Left lung (tissue), 4 donors: ENCODE measurements at regions not wholly inside any gene's neighbourhood (a gene's known extent, or its start where the extent isn't known, plus 50 kb on each side); places are given as distances from the start of the nearest gene placed in this dataset.

ENCODE experiments used
- ATAC-seq: fragments of 200-7000 bp; cut with Tn5 transposase; one replicate; pipeline ENCODE4 v1.9.1; 2020; ENCODE audit warnings: moderate library complexity
- DNase-seq, 4 donors: peaks; one replicate each; pipeline ENCODE4 v3.0.0-alpha.2; 2013 to 2020
- H3K27ac ChIP-seq, 2 donors: fragments of 200-600 bp; sonication (generic) in 1 of 2; one replicate each; pipeline versions ENCODE4 v1.5.0 to v1.8.0; 2020 to 2021
- H3K27me3 ChIP-seq, 2 donors: fragments of 200-600 bp; sonication (generic) in 1 of 2; one replicate each; pipeline versions ENCODE4 v1.5.0 to v1.8.0; 2020 to 2021
- H3K36me3 ChIP-seq, 2 donors: fragments of 200-600 bp; sonication (generic) in 1 of 2; one replicate each; pipeline versions ENCODE4 v1.5.0 to v1.8.0; 2020 to 2021
- H3K4me1 ChIP-seq, 2 donors: fragments of 200-600 bp; one replicate each; pipeline ENCODE4 v1.8.0; 2021
- H3K4me3 ChIP-seq, 2 donors: fragments of 200-600 bp; sonication (generic) in 1 of 2; one replicate each; pipeline versions ENCODE4 v1.5.0 to v1.8.0; 2020 to 2021; ENCODE audit warnings: mild to moderate bottlenecking in 1 of 2
- H3K9me3 ChIP-seq, 2 donors: fragments of 200-600 bp; sonication (generic) in 1 of 2; one replicate each; pipeline versions ENCODE4 v1.5.0 to v1.8.0; 2020 to 2021
- CTCF ChIP-seq, 2 donors: fragments of 200-600 bp; sonication (generic) in 1 of 2; IDR thresholded peaks; one replicate each; pipeline versions ENCODE4 v1.5.0 to v1.8.0; 2021; ENCODE audit warnings: antibody characterized with exemption in 2 of 2
- intact Hi-C, 2 donors: fragments of 100-400 bp; cut with DNase I; formaldehyde crosslinking; loops; one replicate each; pipeline versions ENCODE4 v1.11.2 to v1.14.2; 2022
- donor health status: DM: no; HTN: yes; CAD: no.
- donor health status: DM: no; HTN: no; CAD: no.

- ATAC-seq: no peak
Measured at GRCh38 chr3:5035113-5035512, 55.9 kb downstream of the BHLHE40 start.

GRCh38 chr3:5035692-5036391 lies 56.6 kb downstream of the BHLHE40 start:
- Histone ChIP-seq H3K4me3 (no peak overlapping the region), H3K4me1 (peaks cover 0 to 14% of the 10 kb centered on the region in 2 donors), H3K36me3 (no peaks in the 10 kb centered on the region), H3K9me3 (no peaks in the 10 kb centered on the region), H3K27me3 (no peaks in the 10 kb centered on the region), H3K27ac (no peak overlapping the region)
- DNase-seq: no peak
- no peak for TF ChIP-seq CTCF (IDR thresholded peaks at IDR 0.05)
- intact Hi-C loops: no loop called here
- ATAC-seq: no peak

More at GRCh38 chr3:5035113-5035512, 55.9 kb downstream of the BHLHE40 start:
- H3K36me3 ChIP-seq: no peaks in the 10 kb centered on the region
- intact Hi-C loops: no loop called here
- no peak for DNase-seq
- no peak for TF ChIP-seq CTCF (IDR thresholded peaks at IDR 0.05)
- no peaks in the 10 kb centered on the region for H3K27me3 ChIP-seq
- H3K27ac ChIP-seq: no peak overlapping the region
- peaks cover 0 to 14% of the 10 kb centered on the region in 2 donors for H3K4me1 ChIP-seq
- H3K4me3 ChIP-seq: no peak overlapping the region
- no peaks in the 10 kb centered on the region for H3K9me3 ChIP-seq

GRCh38 chr3:5036392-5036766 lies 57.1 kb downstream of the BHLHE40 start:
- Histone ChIP-seq H3K9me3 (no peaks in the 10 kb centered on the region), H3K27ac (no peak overlapping the region), H3K36me3 (no peaks in the 10 kb centered on the region), H3K4me1 (peaks cover 0 to 14% of the 10 kb centered on the region in 2 donors), H3K27me3 (no peaks in the 10 kb centered on the region), H3K4me3 (no peak overlapping the region)
- DNase-seq (no peak), ATAC-seq (peak; percentile 27)
- intact Hi-C loops: no loop called here
- no peak for TF ChIP-seq CTCF (IDR thresholded peaks at IDR 0.05)

GRCh38 chr3:5036858-5037257 lies 57.6 kb downstream of the BHLHE40 start:
- ATAC-seq (peak; percentile 31), DNase-seq (no peak)
- no peak for TF ChIP-seq CTCF (IDR thresholded peaks at IDR 0.05)
- Histone ChIP-seq H3K9me3 (no peaks in the 10 kb centered on the region), H3K27ac (no peak overlapping the region), H3K4me1 (peaks cover 0 to 10% of the 10 kb centered on the region in 2 donors), H3K36me3 (no peaks in the 10 kb centered on the region), H3K4me3 (no peak overlapping the region), H3K27me3 (no peaks in the 10 kb centered on the region)
- intact Hi-C loops: no loop called here

- intact Hi-C loops: no loop called here
- no peak for ATAC-seq
- Histone ChIP-seq H3K9me3 (no peaks in the 10 kb centered on the region), H3K4me1 (no peaks in the 10 kb centered on the region), H3K27me3 (no peaks in the 10 kb centered on the region), H3K27ac (no peak overlapping the region), H3K36me3 (no peaks in the 10 kb centered on the region), H3K4me3 (no peak overlapping the region)
- DNase-seq: no peak
- TF ChIP-seq CTCF (IDR thresholded peaks at IDR 0.05): no peak
Measured at GRCh38 chr3:5039585-5039984, 60.3 kb downstream of the BHLHE40 start.
